ENCODE measurements at regions not wholly inside any gene's neighbourhood (a gene's known extent, or its start where the extent isn't known, plus 50 kb on each side); places are given as distances from the start of the nearest gene placed in this dataset.
A peak's percentile ranks its signal among the peaks of the same experiment; 100 is the strongest.

- no peak for DNase-seq
- intact Hi-C loops (cut with DNase I) = no loop called here
Measured at GRCh38 chr3:69582044-69582443, 157.2 kb upstream of the MITF start.

DNA sequence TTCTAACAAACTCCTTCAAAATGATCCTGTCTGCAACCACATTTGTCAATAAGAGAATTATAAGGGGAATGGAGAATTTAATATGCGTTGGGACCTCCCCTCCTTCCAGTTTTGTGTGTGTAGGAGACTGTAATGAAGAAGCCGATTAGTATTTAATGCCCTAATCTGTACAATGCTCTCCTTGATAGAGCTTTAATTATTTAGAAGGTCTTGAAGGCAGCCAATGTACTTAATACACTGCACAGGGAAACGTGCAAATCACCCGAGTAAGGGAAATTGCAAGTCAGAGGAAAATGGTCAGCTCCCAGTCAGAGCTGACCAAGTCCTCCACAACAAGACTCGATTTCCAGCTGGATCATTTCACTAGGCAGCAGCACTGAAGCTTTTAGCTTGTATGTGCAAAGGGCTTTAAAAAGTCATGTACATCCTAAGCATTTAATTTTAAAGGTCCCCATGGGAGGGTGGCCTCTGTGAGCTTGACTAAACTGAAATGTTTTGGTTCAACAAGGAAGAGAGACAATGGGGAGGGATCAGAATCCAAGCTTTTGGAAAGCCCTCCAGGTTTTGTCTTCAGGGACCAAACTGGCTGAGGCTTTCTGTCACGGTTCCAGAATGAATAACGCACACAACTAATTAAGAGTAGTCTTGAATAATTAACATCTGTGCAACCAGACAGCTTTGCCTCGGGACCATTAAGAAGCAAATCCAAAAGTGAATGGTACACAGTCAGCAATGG, 159.8 kb upstream of the MITF start:
- intact Hi-C loops (cut with DNase I) = no loop called here
- no peak for DNase-seq

- intact Hi-C loops (cut with DNase I) = no loop called here
- no peak for DNase-seq
Measured at GRCh38 chr3:69569520-69569919, 169.7 kb upstream of the MITF start.

GRCh38 chr3:69568951-69569350, 170.3 kb upstream of the MITF start:
- DNase-seq = no peak
- intact Hi-C loops (cut with DNase I) = no loop called here

DNA sequence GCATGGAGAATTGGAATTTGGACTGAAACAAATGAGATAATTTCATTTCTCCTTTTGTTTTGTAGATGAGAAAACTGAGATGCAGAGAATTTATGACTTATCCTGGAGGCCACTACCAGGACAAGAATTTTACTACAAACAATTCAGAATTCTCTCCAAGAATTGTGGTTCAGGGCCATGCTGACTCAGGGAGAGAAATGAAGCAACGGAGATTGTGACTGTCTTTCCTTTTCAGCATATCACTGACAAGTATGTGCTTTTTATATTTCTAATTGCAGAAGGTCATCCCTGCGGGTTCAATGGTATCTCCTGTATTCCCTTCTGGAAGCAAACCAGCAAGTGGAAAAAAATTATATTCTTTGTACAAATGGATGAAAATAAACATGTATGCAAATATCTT, 170.8 kb upstream of the MITF start:
- intact Hi-C loops (cut with DNase I) = no loop called here
- no peak for DNase-seq

- intact Hi-C loops (cut with DNase I) = no loop called here
- no peak for DNase-seq
Measured at GRCh38 chr3:69567710-69568052, 171.6 kb upstream of the MITF start.

DNA sequence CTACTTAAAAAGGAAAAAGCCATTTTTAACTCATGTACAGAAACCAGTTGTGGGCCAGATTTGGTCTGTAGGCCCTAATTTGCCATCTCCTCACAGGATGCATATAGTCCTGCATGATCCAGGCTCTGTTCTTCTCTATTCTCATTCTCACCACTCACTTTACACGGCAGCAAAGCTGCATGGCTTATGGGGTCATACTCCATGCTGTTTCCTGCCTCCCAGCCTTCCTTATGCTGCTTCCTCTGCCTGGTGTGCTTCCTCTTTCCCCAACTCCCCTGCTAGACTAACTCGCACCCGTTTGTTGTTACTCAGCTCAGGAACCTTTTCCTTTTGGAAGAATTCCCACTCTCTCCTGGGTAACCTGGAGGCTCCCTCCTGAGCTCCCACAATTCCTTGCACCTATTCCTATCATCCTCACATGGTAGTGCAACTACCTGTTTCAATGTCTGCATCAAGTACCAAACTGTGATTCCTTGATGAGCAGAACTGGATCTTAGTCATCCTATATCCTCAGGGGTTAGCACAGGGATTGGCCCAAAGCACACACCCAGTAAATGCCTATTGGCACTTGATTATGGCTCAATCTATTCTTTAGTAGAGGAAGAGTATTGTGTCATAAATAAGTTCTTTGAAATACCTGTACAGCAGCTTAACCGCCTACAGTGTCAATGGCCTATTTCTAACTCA, 172.1 kb upstream of the MITF start:
- no peak for DNase-seq
- intact Hi-C loops (cut with DNase I) = no loop called here

DNA sequence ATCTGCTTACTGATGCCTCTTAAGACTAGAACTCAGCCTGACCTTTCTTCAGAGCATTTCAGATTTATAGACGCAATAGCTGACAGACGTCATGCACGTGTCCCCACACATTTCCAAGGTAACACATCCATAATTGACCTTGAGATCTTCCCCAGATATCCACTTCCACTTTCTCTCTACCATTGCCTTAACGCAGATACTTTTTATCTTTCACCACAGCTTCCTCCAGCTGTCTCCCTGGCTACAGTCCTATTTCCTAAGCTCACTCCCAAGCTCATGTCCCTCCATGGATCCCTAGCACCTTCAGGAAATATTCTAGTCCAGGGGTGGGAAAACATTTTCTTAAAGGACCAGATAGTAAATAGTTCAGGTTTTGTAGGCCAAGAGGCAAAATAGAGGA, 173.0 kb upstream of the MITF start:
- intact Hi-C loops (cut with DNase I) = no loop called here

GRCh38 chr3:69565316-69565715, 173.9 kb upstream of the MITF start:
- DNase-seq = no peak
- intact Hi-C loops (cut with DNase I) = no loop called here

More for the DNA sequence above, 173.0 kb upstream of the MITF start:
- DNase-seq = no peak

DNA sequence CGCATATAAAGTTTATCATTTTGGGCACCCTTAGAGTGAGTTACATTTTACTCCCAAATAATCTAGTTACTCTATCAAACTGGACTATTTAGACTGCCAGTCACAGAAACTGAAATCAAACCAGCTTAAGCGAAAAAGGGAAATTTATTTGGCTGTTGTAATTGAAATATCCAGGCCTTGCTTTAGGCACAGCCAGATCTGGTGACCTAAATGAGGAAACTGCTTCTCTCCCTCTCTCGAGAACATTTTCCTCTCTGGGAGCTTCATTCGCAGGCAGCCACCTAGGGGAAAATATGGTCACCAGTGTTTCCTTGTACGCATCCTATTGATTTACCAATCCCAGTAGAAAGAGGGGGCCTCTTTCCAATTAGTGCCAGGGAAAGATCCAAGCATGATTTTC, 175.3 kb upstream of the MITF start:
- intact Hi-C loops (cut with DNase I) = no loop called here
- DNase-seq = no peak

GRCh38 chr3:69563151-69563550, 176.1 kb upstream of the MITF start:
- intact Hi-C loops (cut with DNase I) = no loop called here
- no peak for DNase-seq

DNA sequence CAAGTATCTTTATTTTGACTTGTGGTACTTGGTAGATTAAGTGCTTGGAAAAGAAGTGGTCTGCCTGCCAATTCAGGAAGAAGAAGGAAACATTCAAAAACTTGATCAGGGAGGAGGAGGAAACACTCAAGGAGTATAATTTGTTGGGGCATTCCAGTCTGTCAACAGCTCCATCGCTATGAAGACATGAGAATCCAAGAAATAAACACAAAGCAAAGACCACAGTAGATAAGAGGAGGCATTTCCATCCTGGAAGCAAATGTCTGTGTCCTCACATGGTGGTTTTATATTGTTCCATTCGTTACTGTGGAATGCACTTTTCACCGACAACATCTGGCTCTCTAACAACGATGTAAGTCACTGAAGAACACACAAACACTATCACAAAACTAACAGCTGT, 176.1 kb upstream of the FRMD4B start:
- intact Hi-C loops (cut with DNase I) = no loop called here
- DNase-seq = no peak

DNA sequence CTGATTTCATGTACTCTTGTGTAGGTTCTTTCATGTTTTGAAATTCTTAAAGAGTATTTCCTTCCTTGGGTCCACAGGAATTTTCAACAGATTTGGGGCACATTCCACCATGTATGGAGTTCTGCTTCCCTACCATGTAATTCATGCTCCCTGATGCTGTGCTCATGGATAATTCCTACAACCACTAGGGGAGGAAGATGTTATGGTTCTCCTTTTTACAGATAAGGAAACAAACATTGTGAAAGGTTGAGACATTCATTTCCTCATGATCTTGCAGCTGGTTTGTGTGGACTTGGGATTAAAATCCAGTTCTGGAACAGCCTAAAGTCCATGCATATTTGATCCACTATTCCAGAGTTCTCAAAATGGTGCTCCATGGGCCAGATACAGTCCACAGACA, 174.9 kb upstream of the FRMD4B start:
- no peak for DNase-seq
- intact Hi-C loops (cut with DNase I) = no loop called here

GRCh38 chr3:69560116-69560515, 174.2 kb upstream of the FRMD4B start:
- DNase-seq = no peak
- intact Hi-C loops (cut with DNase I) = no loop called here

DNA sequence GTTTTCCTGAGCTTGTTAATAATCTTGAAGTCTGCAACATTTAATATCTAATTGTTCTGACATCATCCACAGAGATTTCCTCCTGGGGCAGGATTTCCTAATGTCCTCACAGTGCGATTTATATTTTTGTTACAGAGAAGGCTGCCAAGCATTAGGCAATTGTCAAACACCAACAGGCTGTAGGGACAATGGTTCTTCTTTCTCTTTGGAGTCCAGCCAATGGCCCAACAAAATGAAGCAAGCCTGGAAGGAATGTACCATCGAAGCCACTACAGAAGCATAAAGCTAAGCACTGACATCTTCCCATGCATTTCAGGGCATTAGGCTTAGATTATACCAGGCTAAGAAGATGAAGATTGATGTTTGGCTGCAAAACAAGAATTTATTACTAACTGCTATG, 173.0 kb upstream of the FRMD4B start:
- intact Hi-C loops (cut with DNase I) = loop anchor here (5.0 kb wide), 1 partner anchor 113 kb away; no protein-coding TSS in a partner anchor
- no peak for DNase-seq

DNA sequence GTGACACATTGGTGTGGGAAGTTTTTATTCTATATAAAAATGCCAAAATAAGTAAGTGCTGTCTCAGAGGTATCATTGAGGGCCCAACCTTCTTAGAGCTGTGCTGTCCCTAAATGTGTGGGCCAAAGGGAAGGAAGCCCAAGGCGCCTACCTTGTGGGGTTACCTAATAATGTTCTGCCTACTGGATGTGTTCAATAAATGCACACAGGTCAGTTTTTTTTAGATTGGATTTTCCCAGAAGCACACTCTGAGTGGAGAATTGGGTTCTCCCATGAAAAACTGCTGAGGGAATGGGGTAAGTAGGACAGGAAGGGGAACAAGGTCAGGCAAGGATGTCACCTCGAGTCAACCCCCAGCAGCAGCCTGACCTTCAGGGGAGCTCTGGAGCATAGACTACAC, 168.7 kb upstream of the FRMD4B start:
- intact Hi-C loops (cut with DNase I) = no loop called here

DNA sequence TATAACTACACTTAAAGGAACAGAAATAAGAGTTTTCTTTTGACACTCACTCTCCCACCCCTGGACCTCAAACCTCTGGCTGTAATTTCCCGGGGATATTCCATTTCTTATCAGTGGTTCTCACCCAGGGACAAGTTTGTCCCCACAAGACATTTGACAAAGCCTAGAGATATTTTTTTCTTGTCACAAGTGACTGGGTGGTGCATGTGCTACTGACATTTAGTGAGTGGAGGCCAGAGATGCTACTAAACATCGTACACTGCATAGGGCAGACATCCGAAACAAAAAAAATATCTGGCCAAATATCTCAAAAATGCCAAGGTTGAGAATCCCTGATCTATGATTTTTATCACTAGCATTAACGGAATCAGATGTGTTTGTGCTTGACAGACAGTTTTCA, 168.0 kb upstream of the FRMD4B start:
- no peak for DNase-seq
- intact Hi-C loops (cut with DNase I) = no loop called here

More for the DNA sequence above, 168.7 kb upstream of the FRMD4B start:
- no peak for DNase-seq

GRCh38 chr3:69547461-69547880, 161.6 kb upstream of the FRMD4B start:
- no peak for DNase-seq
- intact Hi-C loops (cut with DNase I) = loop anchor here (10.0 kb wide), 1 partner anchor 223 kb away; no protein-coding TSS in a partner anchor

- intact Hi-C loops (cut with DNase I) = loop anchor here (5.0 to 10.0 kb wide), 2 partner anchors 129 to 218 kb away; no protein-coding TSS in a partner anchor
- no peak for DNase-seq
Measured at GRCh38 chr3:69542805-69543429, 157.0 kb upstream of the FRMD4B start.

- intact Hi-C loops (cut with DNase I) = loop anchor here (5.0 to 10.0 kb wide), 2 partner anchors 130 to 217 kb away; no protein-coding TSS in a partner anchor
Measured at GRCh38 chr3:69542089-69542804, 156.4 kb upstream of the FRMD4B start.

GRCh38 chr3:69541711-69542088, 155.8 kb upstream of the FRMD4B start:
- peak in 7 of 10 donors; percentile 20 to 89 (median 49) for DNase-seq
- intact Hi-C loops (cut with DNase I) = loop anchor here (5.0 to 10.0 kb wide), 2 partner anchors 131 to 217 kb away; no protein-coding TSS in a partner anchor

More at GRCh38 chr3:69542089-69542804, 156.4 kb upstream of the FRMD4B start:
- peak; percentile 60 to 97 (median 74) for DNase-seq
